Caco-2 (cell line): ENCODE measurements at regions not wholly inside any gene's neighbourhood (a gene's known extent, or its start where the extent isn't known, plus 50 kb on each side); places are given as distances from the start of the nearest gene placed in this dataset.

Source experiments
- BruUV-seq: library from RNA; stranded (reverse); fragments of 400-500 nt; replicated peaks from 2 replicates; lab custom pipeline; 2021; lab: Mats Ljungman, UMichigan
- CTCF ChIA-PET: fragments of 300-600 bp; sonication (Branson Sonifier 250); formaldehyde crosslinking; loops from one replicate; lab custom pipeline; 2022; ENCODE audit warnings: antibody characterized with exemption; lab: Charles Lee
- POLR2A ChIA-PET: fragments of 300-600 bp; sonication (Branson Sonifier 250); formaldehyde crosslinking; loops from one replicate; lab custom pipeline; 2022; ENCODE audit warnings: antibody characterized with exemption; lab: Charles Lee
- DNase-seq, 2 experiments: peaks; one replicate each; pipeline versions ENCODE4 v3.0.0 to v3.0.0-alpha.2; 2020 to 2022
- H3K27me3 ChIP-seq: replicated peaks from 2 replicates; pipeline ENCODE4 v1.6.0; 2011; ENCODE audit warnings: low read length; ENCODE audit not compliant: control insufficient read depth, insufficient read depth
- H3K36me3 ChIP-seq: 2 replicates; pipeline ENCODE4 v1.5.1; 2011; ENCODE audit warnings: low read length; ENCODE audit not compliant: control insufficient read depth, insufficient read depth
- H3K4me1 ChIP-seq: fragments of 250-450 bp; sonication (Bioruptor Pico); 2 replicates; pipeline ENCODE4 v1.5.1; 2020; ENCODE audit warnings: mild to moderate bottlenecking
- H3K4me3 ChIP-seq: 2 replicates; pipeline ENCODE4 v1.5.1; 2011; ENCODE audit warnings: low read depth, mild to moderate bottlenecking, control low read depth, low read length
- H3K9me3 ChIP-seq: fragments of 250-450 bp; sonication (Bioruptor Pico); 2 replicates; pipeline ENCODE4 v1.5.1; 2020; ENCODE audit warnings: mild to moderate bottlenecking, moderate library complexity
- H3K27ac Mint-ChIP-seq: one replicate; pipeline ENCODE4 v1.8.0; 2022; ENCODE audit warnings: mixed read lengths; ENCODE audit not compliant: unreplicated experiment
- H3K27me3 Mint-ChIP-seq: one replicate; pipeline ENCODE4 v1.8.0; 2022; ENCODE audit warnings: mixed read lengths; ENCODE audit not compliant: insufficient read depth, unreplicated experiment
- H3K36me3 Mint-ChIP-seq: one replicate; pipeline ENCODE4 v1.8.0; 2022; ENCODE audit warnings: mild to moderate bottlenecking, mixed read lengths; ENCODE audit not compliant: insufficient read depth, unreplicated experiment
- H3K4me1 Mint-ChIP-seq: one replicate; pipeline ENCODE4 v1.8.0; 2022; ENCODE audit warnings: low read depth, mixed read lengths; ENCODE audit not compliant: unreplicated experiment
- H3K4me3 Mint-ChIP-seq: one replicate; pipeline ENCODE4 v1.8.0; 2022; ENCODE audit warnings: mild to moderate bottlenecking, moderate library complexity, mixed read lengths; ENCODE audit not compliant: unreplicated experiment
- H3K9me3 Mint-ChIP-seq: one replicate; pipeline ENCODE4 v1.8.0; 2022; ENCODE audit warnings: mixed read lengths; ENCODE audit not compliant: unreplicated experiment
- intact Hi-C: fragments of 100-400 bp; cut with micrococcal nuclease; formaldehyde crosslinking; loops from one replicate; pipeline ENCODE4 v1.10.0; 2022; ENCODE audit not compliant: unreplicated experiment
- TF ChIP-seq, protein P1 (sequence below), 2 experiments: fragments of 200-600 bp in 1 of 2; IDR thresholded peaks; 1 replicate in 1 of 2; 2 replicates in 1 of 2; pipeline versions ENCODE4 v1.5.1 to v1.8.0; 2011 to 2022; ENCODE audit warnings: antibody characterized with exemption in 1 of 2, control low read depth in 1 of 2, inconsistent platforms in 1 of 2, low read depth in 1 of 2, low read length in 1 of 2, mild to moderate bottlenecking in 1 of 2, moderate library complexity in 1 of 2; ENCODE audit not compliant: insufficient read depth in 1 of 2, severe bottlenecking in 1 of 2, unreplicated experiment in 1 of 2

DNA sequence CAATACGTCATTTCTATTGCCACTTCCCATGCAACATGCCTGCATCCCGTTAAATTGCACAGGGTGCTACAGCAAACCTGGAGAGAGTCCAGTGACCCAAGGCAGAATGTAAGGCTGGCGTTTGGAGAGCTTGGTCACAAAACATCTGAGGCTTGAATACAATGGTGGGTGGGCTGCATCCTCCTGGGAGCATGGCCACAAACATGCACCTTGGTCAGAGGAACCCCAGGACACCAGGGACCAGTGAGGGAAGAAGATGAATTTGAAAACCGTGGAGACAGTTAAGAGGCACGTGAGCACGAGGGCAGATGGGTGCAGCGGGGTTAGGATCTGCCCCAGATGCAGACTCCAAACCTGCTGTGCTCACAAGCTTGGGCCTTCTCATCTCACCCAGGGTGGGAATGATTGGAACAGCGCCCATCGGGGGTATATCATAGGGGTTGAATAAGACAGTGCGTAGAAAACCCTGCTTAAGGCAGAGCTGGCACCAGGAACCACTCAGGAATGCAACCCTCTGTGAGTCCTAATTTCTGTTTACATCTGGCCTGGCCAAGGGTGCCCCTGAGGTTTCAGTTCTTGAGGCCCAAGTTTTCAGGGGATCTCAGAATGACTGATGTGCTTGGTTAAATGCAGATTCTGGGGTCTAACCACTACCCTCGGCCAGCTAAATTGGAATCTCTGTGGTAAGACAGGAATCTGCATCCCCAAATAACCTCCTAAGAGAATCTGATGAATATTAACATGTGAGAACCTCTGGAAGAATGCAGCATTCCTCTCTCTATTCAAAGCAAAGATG lies 97.2 kb downstream of the ARL4C start:
- H3K4me1 ChIP-seq = no peaks in the 10 kb centered on the region
- no peaks in the 10 kb centered on the region for H3K9me3 Mint-ChIP-seq
- H3K9me3 ChIP-seq = no peaks in the 10 kb centered on the region
- CTCF ChIA-PET = no interaction called here
- POLR2A ChIA-PET = no interaction called here
- no peaks in the 10 kb centered on the region for H3K36me3 ChIP-seq
- no peaks in the 10 kb centered on the region for H3K4me1 Mint-ChIP-seq
- TF ChIP-seq, protein P1, sequence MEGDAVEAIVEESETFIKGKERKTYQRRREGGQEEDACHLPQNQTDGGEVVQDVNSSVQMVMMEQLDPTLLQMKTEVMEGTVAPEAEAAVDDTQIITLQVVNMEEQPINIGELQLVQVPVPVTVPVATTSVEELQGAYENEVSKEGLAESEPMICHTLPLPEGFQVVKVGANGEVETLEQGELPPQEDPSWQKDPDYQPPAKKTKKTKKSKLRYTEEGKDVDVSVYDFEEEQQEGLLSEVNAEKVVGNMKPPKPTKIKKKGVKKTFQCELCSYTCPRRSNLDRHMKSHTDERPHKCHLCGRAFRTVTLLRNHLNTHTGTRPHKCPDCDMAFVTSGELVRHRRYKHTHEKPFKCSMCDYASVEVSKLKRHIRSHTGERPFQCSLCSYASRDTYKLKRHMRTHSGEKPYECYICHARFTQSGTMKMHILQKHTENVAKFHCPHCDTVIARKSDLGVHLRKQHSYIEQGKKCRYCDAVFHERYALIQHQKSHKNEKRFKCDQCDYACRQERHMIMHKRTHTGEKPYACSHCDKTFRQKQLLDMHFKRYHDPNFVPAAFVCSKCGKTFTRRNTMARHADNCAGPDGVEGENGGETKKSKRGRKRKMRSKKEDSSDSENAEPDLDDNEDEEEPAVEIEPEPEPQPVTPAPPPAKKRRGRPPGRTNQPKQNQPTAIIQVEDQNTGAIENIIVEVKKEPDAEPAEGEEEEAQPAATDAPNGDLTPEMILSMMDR (IDR thresholded peaks at IDR 0.05; ENCODE audit: insufficient read depth in 1 of 2, low read depth in 1 of 2, low read length in 1 of 2, severe bottlenecking in 1 of 2, unreplicated experiment in 1 of 2) = no peak
- H3K4me3 Mint-ChIP-seq = no peak overlapping the region
- H3K27ac Mint-ChIP-seq = no peak overlapping the region
- no peak for DNase-seq
- H3K27me3 Mint-ChIP-seq = no peaks in the 10 kb centered on the region
- H3K36me3 Mint-ChIP-seq = no peaks in the 10 kb centered on the region
- no peaks in the 10 kb centered on the region for H3K27me3 ChIP-seq
- BruUV-seq = no TSS peak
- no peak overlapping the region for H3K4me3 ChIP-seq
- intact Hi-C loops = no loop called here

DNA sequence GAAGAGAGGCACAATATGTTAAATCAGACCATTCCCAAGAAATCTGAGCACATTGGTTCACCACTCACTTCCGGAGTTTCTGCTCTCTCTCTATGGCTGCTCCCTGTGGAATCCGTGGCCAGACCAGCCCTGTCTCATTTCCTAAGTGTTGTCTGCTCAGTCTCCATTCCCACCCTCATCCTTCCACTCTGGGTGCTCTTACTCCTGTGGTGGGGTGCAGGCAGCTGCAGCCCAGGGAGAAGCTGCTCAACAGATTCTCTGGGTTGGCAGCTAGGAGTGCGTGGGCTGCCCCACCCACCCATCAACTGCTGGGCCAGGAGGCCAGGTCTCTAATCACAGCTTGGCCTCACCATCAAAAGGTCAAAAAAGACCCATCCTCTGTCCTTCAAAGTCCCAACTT lies 98.3 kb downstream of the ARL4C start:
- H3K4me1 ChIP-seq = no peaks in the 10 kb centered on the region
- DNase-seq = no peak
- no peak overlapping the region for H3K4me3 Mint-ChIP-seq
- H3K27me3 Mint-ChIP-seq = no peaks in the 10 kb centered on the region
- ChIA-PET POLR2A (no interaction called here), CTCF (no interaction called here)
- no peaks in the 10 kb centered on the region for H3K4me1 Mint-ChIP-seq
- H3K9me3 Mint-ChIP-seq = no peaks in the 10 kb centered on the region
- no peaks in the 10 kb centered on the region for H3K36me3 Mint-ChIP-seq
- TF ChIP-seq, protein P1 (IDR thresholded peaks at IDR 0.05; ENCODE audit: insufficient read depth in 1 of 2, low read depth in 1 of 2, low read length in 1 of 2, severe bottlenecking in 1 of 2, unreplicated experiment in 1 of 2) = no peak
- H3K36me3 ChIP-seq = no peaks in the 10 kb centered on the region
- no TSS peak for BruUV-seq
- H3K27ac Mint-ChIP-seq = no peak overlapping the region
- no peaks in the 10 kb centered on the region for H3K9me3 ChIP-seq
- no peaks in the 10 kb centered on the region for H3K27me3 ChIP-seq
- intact Hi-C loops = no loop called here
- no peak overlapping the region for H3K4me3 ChIP-seq

DNA sequence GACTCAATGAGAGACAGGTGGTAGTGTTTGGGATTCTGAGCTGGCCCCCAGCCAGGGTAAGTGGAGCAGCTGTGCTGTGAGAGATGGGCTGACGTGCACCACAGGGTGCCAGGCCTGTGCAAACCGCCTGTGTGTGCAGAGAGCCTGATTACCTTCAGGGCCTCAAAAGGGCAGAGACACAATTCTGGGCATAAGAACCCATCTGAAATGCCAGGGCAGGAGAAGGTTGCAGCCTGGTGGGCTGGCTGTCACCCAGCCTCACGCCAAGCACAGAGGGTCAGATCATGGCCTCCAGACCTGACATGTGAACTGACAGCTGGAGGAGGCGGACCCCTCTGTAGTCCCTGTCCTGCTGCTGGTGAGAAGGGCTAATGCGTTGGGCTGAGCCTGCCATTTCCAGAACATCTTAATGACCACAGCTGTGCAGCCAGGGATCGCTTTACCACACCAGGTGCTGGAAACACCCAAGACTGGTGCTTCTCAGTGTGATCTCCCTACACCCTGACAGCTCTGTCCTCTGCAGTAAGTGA lies 100.9 kb downstream of the ARL4C start:
- intact Hi-C loops = no loop called here
- Mint-ChIP-seq H3K27me3 (no peaks in the 10 kb centered on the region), H3K27ac (no peak overlapping the region), H3K9me3 (no peaks in the 10 kb centered on the region), H3K4me1 (no peaks in the 10 kb centered on the region), H3K4me3 (no peak overlapping the region), H3K36me3 (no peaks in the 10 kb centered on the region)
- Histone ChIP-seq H3K9me3 (no peaks in the 10 kb centered on the region), H3K36me3 (no peaks in the 10 kb centered on the region), H3K4me1 (no peaks in the 10 kb centered on the region), H3K4me3 (no peak overlapping the region), H3K27me3 (no peaks in the 10 kb centered on the region)
- TF ChIP-seq, protein P1 (IDR thresholded peaks at IDR 0.05; ENCODE audit: insufficient read depth in 1 of 2, low read depth in 1 of 2, low read length in 1 of 2, severe bottlenecking in 1 of 2, unreplicated experiment in 1 of 2) = no peak
- no peak for DNase-seq
- ChIA-PET POLR2A (no interaction called here), CTCF (no interaction called here)
- BruUV-seq = no TSS peak
